Kidney glomerular epithelial cell (primary cell): ENCODE measurements at regions not wholly inside any gene's neighbourhood (a gene's known extent, or its start where the extent isn't known, plus 50 kb on each side); places are given as distances from the start of the nearest gene placed in this dataset.

Source experiments
- DNase-seq: peaks from one replicate; lab custom pipeline; 2025; lab: John Stamatoyannopoulos, UW

DNA sequence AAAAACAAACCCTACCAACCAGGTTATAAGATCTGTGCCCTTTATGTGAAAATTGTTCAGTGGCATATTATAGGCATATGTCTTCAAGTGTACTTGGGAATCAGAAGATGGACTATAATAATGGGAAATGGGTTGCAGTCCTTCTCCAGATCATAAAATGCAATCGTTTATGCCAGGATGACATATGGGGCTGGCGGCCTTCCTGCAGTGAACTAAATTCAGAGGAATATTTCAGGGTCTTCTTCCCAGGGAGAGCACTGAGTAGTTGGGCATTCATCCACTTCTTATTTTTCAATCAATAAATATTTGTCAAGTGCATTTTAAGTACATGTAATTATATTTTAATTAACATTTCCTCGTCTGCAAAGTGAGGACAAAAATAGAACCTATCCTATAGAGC is 176.2 kb upstream of the CNR1 start:
- DNase-seq: no peak

DNA sequence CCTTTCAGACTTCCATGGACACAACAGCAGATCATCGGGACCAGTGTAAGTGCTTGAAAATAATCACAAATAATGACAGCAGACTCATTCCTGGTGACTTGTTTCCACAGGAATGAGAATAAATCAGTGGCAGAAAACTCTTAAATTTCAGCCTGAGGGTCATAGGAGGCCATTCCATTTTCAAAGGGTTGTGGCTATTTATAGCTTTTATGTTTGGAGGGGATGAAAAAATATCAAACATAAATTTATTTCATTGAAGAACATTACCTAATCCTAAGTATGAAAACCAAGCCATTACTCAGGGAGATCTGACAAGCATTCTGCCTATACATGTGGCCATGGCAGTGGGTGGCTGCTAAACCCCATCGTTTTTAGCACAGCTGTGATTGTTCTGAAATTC is 173.6 kb upstream of the CNR1 start:
- DNase-seq: no peak

GRCh38 chr6:88321306-88321705 is 155.2 kb upstream of the CNR1 start:
- no peak for DNase-seq

GRCh38 chr6:88311561-88311960 is 145.4 kb upstream of the CNR1 start:
- no peak for DNase-seq

GRCh38 chr6:88304520-88304919 is 138.4 kb upstream of the CNR1 start:
- DNase-seq: peak; percentile 49

DNA sequence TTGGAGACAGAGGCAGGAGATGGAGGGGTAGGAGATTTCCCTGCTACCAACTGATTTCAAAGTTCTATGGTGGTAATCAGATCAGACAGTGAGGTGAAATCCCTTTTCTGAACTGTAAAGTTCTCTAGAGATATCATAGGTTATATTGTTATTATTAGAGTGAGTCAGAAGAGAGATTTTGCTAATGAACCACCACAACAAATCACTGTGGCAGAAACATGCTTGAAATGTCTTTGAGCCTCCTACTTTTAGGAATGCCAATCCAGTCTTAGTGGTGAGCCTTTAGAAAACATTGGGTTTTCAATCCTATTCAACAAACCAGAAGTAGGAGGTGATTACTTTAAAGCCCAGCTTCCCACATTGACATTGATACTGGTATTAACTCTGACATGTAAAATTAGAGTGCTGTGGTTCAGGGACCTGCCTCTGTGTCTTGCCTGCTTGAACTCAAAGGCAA is 136.7 kb upstream of the CNR1 start:
- DNase-seq: peak; percentile 84

GRCh38 chr6:88301888-88302768 is 136.0 kb upstream of the CNR1 start:
- no peak for DNase-seq

DNA sequence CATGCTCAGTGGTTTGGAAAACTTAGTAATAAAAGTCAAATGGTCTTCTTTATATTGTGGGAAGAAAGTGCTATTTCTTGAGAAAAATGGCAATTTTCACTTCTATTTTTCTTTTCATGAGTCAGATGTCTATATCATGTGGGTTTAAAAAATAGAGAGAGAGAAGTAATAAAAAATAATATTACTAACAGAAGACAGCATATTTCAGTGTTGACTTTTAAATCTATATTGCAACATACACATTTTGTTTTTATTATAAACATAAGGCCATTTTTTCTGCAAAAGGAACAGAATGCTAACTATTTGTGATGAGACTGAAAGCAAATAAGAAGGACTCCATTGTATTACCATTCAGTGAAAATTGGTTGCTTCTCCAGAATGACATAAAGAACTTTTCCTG is 135.1 kb upstream of the CNR1 start:
- no peak for DNase-seq

DNA sequence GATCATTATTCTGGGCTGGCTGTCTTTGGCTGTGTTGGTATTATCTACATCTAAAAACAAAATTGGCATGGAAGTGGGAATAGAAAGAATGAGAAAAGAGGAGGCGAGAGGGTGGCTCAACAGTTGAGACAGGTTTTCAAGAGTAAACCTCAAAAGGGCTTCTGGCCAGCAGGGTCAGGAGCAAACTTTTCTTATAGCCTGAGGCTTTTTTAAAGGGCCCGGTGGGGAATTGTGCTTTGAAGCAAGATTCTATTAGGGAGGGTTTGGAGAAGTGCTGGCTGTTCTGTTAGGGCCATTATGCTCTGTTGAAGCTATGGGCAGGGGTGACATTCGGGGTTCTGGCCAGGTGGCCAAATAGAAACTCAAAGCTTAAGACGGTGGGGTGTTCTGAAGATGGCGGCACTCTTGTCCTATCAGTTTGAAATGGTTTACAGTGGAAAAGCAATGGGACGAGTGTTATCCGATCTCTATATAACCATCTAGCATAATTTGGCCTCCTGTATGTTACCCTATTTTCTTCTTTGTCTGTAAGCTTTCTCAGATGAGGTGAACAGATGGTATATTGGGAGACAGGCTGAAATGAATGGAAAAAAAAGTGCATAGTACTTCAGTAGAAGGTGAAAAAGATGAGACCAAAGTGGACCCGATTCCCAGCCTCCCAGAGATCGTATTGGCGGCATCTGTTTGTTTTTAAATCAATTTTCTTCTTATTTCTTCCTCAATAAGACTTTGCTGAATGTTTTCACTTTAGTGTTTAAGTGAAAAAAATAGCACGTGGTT is 132.1 kb upstream of the CNR1 start:
- DNase-seq: no peak

- DNase-seq: no peak
Measured at GRCh38 chr6:88296694-88297093, 130.5 kb upstream of the CNR1 start.

GRCh38 chr6:88295663-88296062 is 129.5 kb upstream of the CNR1 start:
- DNase-seq: no peak

- DNase-seq: no peak
Measured at GRCh38 chr6:88294702-88295101, 128.6 kb upstream of the CNR1 start.

GRCh38 chr6:88290411-88290810 is 124.3 kb upstream of the CNR1 start:
- no peak for DNase-seq

GRCh38 chr6:88287696-88288095 is 121.5 kb upstream of the CNR1 start:
- DNase-seq: no peak

- no peak for DNase-seq
Measured at GRCh38 chr6:88276331-88276730, 110.2 kb upstream of the CNR1 start.

DNA sequence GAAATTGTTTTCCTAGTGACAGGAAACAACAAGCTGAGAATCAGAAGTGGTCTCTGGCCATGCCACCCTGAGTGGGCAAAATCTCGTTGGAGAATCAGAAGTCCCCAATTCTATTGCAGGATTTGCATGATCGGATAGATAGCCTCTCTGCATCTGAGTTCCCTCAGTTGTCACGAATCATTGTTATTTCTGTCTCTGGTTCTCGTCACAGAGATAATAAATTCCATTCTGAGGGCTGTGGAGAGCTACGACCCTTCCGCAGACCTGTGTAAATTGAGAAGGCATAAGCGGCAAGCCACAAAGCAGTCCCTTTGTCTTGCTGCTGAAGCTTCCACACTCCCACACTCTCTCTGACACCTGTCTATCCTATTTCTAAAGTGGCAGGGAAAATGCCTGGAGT is 102.4 kb upstream of the CNR1 start:
- no peak for DNase-seq

DNA sequence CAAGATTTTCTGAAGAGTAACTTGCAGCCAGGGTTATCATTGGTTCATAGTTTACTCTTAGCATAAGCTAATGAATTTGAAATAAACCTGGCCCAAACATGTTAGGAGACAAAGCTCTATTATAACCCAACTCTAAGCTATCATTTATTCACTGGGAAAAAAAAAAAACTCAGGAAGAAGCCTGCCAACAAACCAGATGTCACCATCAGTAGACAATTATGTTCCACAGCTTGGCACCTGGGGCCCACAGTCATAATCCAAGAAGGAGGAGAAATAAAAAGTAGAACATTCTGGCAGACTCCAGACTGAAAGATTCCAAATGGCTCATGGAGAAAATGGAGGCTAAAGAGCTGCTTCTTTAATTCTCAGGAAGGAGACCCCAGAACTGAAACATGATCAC is 100.0 kb upstream of the CNR1 start:
- DNase-seq: no peak

DNA sequence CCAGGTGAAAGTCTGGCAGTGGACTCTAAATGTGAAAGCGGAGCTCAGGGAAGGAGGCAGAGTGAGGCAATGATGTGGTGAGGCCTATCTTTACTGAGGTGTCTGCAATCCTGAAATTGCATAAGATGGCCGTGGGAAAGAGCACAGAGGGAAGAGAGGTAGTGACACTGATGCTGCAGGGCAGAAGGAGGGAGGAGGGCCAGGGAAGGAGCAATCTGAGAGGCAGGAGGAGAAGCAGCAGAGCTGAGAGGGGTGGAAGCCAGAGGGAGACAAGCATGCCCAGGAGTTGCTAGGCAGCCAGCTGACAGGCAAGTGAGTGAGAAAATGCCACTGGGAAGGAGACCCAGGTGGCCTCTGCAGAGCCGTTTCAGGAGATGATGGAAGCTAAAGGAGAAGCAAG is 97.4 kb upstream of the CNR1 start:
- no peak for DNase-seq

- no peak for DNase-seq
Measured at GRCh38 chr6:88262332-88262731, 96.2 kb upstream of the CNR1 start.

GRCh38 chr6:88251301-88251700 is 85.2 kb upstream of the CNR1 start:
- no peak for DNase-seq

GRCh38 chr6:88248709-88249321 is 82.7 kb upstream of the CNR1 start:
- DNase-seq: no peak

DNA sequence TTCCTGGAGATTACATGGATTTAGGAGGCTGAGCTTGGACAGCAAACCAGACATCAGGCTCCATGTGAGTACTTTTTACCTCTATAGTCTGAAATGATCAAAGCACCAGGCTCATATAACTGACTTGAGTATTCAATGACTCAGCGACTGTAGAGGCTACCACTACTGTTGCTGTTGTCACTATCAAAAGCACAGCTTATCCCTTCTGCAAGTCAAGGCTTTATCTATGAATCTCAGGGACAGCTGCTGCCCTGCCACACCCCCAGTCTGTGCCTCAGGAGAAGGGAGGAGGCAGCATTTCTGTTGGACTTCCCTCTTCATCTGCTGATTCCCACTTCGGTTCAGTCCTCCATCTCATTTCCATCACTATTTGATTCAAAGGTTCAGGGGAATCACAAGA is 80.5 kb upstream of the CNR1 start:
- DNase-seq: no peak

DNA sequence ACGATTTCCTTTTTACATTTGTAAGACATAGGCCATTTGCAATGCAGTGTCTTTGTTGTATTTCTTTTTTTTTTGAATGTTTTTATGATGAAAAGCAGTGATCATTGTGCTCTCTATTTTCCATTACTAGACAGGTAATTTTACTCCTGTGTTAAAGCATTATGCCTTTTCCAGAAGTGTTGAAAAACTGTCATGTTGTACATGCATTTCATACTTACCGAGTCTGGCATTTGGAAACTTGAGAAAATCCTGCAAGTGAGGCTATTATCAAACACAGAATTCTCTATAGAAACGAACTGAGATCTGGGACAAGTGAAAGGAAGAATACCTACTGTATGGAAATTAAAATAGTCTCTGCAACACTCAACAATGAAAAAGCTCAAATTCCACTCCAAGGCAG is 78.6 kb upstream of the CNR1 start:
- no peak for DNase-seq
